GM20000 (cell line): ENCODE measurements at regions not wholly inside any gene's neighbourhood (a gene's known extent, or its start where the extent isn't known, plus 50 kb on each side); places are given as distances from the start of the nearest gene placed in this dataset.

Experiments
- DNase-seq: peaks from one replicate; pipeline ENCODE4 v3.0.0; 2012; ENCODE audit warnings: low spot score
- CTCF ChIP-seq: IDR thresholded peaks from 2 replicates; pipeline ENCODE4 v1.5.1; 2012; ENCODE audit warnings: mild to moderate bottlenecking, control low read depth; ENCODE audit errors: extremely low read depth, missing control alignments

- no peak for DNase-seq
- no peak for TF ChIP-seq CTCF
Observed at GRCh38 chr6:170232186-170233002, 58.5 kb downstream of the DLL1 start.

GRCh38 chr6:170231293-170232185 is 59.3 kb downstream of the DLL1 start:
- no peak for DNase-seq
- TF ChIP-seq CTCF: no peak

GRCh38 chr6:170230520-170231292 is 60.2 kb downstream of the DLL1 start:
- DNase-seq: no peak
- TF ChIP-seq CTCF: no peak

GRCh38 chr6:170229851-170230519 is 60.9 kb downstream of the DLL1 start:
- no peak for DNase-seq
- TF ChIP-seq CTCF: no peak

GRCh38 chr6:170229396-170229795 is 61.5 kb downstream of the DLL1 start:
- no peak for TF ChIP-seq CTCF
- no peak for DNase-seq

- no peak for DNase-seq
- TF ChIP-seq CTCF: no peak
Observed at GRCh38 chr6:170228946-170229310, 62.0 kb downstream of the DLL1 start.
